ENCODE measurements at regions not wholly inside any gene's neighbourhood (a gene's known extent, or its start where the extent isn't known, plus 50 kb on each side); places are given as distances from the start of the nearest gene placed in this dataset.
"Not testable (repeated sequence)": the region's sequence is repeated elsewhere in the genome, so short reads cannot be mapped to it uniquely, and the experiment has no call there.

DNA sequence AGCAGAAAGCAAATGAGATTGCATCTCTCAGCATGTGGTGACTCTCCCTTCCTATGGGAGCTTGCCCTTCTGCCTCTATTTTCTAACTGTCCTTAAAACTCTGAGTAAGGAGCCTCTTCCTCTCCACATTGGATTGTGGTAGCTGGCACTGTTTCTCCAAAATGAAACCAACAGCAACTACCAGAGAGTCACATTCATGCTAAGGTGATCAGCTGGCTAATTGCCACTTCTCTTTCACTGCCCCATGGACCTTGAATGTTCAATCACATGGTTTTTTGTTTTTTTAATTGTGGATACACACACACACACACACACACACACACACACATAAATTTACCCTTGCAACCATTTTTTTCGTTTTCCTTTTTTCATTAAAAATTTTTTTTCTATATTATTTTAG, 154.7 kb upstream of the TSC22D1 start:
- DNase-seq (ENCODE audit: low read depth) = no peak

GRCh38 chr13:44730099-44730498, 154.0 kb upstream of the TSC22D1 start:
- DNase-seq (ENCODE audit: low read depth) = no peak
- no peak overlapping the region for H3K4me3 ChIP-seq (ENCODE audit: low read depth, low read length)

More for the DNA sequence above, 154.7 kb upstream of the TSC22D1 start:
- no peak overlapping the region for H3K4me3 ChIP-seq (ENCODE audit: low read depth, low read length)

GRCh38 chr13:44727591-44727990, 151.5 kb upstream of the TSC22D1 start:
- not testable (repeated sequence) for H3K4me3 ChIP-seq (ENCODE audit: low read depth, low read length); DNase-seq (ENCODE audit: low read depth)

DNA sequence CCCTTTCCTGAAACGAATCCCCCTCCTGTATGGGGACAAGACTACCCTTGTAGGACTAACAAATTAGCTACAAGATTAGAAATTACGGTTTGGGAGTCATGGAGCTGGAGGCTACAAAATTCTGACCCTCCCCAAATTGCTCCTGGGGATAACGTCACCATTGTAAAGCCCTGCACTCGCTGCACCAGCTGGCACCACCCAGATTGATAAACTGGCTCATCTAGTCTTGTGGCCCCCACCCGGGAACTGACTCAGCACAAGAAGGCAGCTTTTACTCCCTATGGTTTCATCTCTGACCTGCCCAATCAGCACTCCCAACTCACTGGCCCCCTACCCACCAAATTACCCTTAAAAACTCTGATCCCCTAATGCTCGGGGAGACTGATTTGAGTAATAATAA, 150.6 kb upstream of the TSC22D1 start:
- no peak overlapping the region for H3K4me3 ChIP-seq (ENCODE audit: low read depth, low read length)
- no peak for DNase-seq (ENCODE audit: low read depth)

DNA sequence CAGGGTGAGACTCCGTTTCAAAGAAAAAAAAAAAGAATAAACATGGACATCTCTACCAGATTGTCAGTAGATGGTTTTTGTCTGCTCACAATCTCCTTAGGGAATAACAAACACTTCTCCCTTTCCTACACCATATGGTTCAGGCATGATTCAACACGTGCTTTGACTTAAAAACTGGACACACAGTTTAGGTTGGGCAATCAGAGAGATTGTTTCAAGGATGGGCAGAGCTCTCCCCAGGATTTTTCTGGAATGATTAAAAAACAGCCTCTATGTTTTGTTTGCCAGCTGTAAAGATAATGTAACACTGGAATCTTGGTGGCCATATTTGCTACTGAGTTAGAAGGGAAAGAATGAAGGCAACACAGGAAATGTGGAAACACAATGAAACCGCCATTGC, 150.1 kb upstream of the TSC22D1 start:
- no peak overlapping the region for H3K4me3 ChIP-seq (ENCODE audit: low read depth, low read length)
- peak; percentile 88 for DNase-seq (ENCODE audit: low read depth)

GRCh38 chr13:44719857-44720671, 143.9 kb upstream of the TSC22D1 start:
- no peak overlapping the region for H3K4me3 ChIP-seq (ENCODE audit: low read depth, low read length)
- DNase-seq (ENCODE audit: low read depth) = peak; percentile 68

DNA sequence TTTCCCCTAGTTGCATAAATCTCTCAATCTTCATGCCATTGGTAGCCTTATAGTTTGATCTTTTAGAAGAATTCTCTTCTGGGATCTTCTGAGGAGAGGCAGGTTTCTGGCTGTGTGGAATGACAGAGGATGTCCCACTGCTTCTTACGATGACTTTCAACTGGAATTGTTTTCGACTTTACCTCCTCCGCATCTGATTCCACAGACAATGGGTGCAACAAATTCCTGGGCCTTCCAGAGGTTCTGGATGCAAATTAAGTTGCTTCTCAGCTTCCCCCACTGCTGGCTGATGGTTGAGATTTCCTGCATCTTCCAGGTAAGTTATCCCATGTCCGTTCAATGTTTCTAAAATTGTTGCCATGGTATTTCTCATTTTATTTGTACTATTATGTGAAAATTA, 142.3 kb upstream of the TSC22D1 start:
- no peak for DNase-seq (ENCODE audit: low read depth)
- no peak overlapping the region for H3K4me3 ChIP-seq (ENCODE audit: low read depth, low read length)

- no peak overlapping the region for H3K4me3 ChIP-seq (ENCODE audit: low read depth, low read length)
- no peak for DNase-seq (ENCODE audit: low read depth)
These were observed 139.4 kb upstream of the TSC22D1 start for GRCh38 chr13:44715287-44716230.

GRCh38 chr13:44713788-44714469, 137.8 kb upstream of the TSC22D1 start:
- no peak overlapping the region for H3K4me3 ChIP-seq (ENCODE audit: low read depth, low read length)
- peak; percentile 82 for DNase-seq (ENCODE audit: low read depth)

DNA sequence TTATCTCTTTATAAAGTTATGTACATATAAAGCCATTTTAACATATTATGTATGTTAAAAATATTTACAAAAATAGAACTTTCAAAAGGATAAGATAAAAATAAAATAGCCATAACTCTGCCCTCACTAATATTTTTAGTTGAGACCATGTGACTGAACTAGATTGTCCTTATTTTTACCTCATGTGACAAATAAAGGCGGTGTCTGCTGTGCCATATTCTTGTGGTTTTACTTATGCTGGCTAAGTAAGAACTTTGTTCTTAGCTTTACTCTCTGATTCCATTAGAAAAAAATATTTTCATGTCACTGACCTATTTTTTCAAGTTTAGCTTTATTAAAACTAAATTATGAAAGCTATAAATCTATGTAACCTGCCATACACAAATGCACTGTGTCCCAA, 135.6 kb upstream of the TSC22D1 start:
- no peak overlapping the region for H3K4me3 ChIP-seq (ENCODE audit: low read depth, low read length)
- no peak for DNase-seq (ENCODE audit: low read depth)

DNA sequence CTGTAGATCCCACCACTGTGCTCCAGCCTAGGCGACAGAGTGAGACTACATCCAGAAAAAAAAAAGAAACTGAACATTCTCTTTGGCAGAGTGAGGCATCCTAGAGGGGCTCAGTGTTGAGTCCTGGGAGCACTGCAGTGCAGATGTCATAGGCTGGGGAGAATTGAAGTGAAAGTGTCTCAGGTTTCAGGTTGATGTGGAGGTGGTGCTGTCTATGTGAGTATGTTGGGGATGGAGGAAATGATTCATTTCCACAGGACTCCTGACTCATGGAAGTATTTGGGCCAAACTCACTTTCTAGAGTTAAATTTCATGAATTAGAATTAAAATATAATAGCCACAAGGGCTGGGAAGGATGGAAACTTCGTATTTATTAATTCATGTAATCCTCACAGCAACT, 134.4 kb upstream of the TSC22D1 start:
- DNase-seq (ENCODE audit: low read depth) = peak; percentile 85
- H3K4me3 ChIP-seq (ENCODE audit: low read depth, low read length) = no peak overlapping the region

DNA sequence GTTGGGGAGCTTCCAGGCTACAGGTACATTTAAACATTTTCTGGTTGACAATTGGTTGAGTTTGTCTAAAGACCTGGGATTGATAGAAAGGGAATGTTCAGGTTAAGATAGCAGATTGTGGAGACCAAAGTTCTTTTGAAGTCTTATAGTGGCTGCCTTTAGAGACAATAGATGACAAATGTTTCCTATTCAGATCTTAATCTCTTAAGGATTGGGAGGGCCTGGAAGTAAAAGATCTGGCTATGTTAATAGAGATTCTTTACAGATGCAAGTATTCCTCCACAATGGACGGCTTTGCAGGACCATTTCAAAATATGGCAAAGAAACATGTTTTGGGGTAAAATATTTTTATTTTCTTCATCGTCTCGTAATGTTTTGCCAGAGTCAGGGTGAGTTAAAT, 128.7 kb upstream of the TSC22D1 start:
- H3K4me3 ChIP-seq (ENCODE audit: low read depth, low read length); DNase-seq (ENCODE audit: low read depth): not testable (repeated sequence)

GRCh38 chr13:44703371-44703770, 127.2 kb upstream of the TSC22D1 start:
- DNase-seq (ENCODE audit: low read depth) = peak; percentile 49
- H3K4me3 ChIP-seq (ENCODE audit: low read depth, low read length) = no peak overlapping the region

- H3K4me3 ChIP-seq (ENCODE audit: low read depth, low read length) = no peak overlapping the region
- DNase-seq (ENCODE audit: low read depth) = no peak
These were observed 121.9 kb upstream of the TSC22D1 start for GRCh38 chr13:44698066-44698465.

GRCh38 chr13:44697058-44697457, 120.9 kb upstream of the TSC22D1 start:
- H3K4me3 ChIP-seq (ENCODE audit: low read depth, low read length) = no peak overlapping the region

DNA sequence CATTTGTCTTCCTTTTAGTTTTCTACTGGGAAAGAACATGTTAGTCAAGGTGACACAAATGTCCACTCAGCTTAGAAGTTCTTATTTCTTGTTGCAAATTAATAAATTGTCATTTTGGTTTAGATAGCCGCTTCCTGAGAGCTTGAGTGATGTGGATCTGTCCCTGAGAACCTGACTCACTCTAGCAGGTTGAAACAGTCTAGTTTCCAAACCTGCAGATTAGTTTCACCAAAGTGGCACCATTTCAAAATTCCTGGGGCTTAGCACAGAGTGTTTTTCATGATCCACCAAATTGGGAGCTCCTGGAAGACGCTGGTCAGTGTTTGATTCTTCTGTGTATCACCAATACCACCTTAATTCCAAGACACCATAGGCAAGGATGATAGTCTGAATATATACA, 119.4 kb upstream of the TSC22D1 start:
- DNase-seq (ENCODE audit: low read depth) = no peak

More at GRCh38 chr13:44697058-44697457, 120.9 kb upstream of the TSC22D1 start:
- DNase-seq (ENCODE audit: low read depth) = no peak

DNA sequence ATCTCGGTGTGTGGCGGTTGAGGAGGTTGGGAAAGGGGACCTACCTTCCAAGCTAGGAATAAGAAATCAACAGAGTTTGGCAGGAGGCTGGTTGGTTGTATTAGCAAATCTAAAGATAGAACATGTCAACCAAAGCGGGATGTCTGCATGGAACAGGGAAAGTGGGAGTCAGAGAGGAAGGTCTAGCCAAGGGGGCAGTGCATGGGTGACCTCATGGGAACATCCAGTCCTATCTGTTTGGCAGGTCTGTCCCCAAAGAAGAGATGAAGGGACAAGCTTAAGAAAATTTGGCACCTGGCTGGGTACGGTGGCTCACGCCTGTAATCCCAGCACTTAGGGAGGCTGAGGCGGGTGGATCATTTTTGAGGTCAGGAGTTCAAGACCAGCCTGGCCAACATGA, 118.7 kb upstream of the TSC22D1 start:
- no peak for DNase-seq (ENCODE audit: low read depth)

More for the DNA sequence above, 119.4 kb upstream of the TSC22D1 start:
- no peak overlapping the region for H3K4me3 ChIP-seq (ENCODE audit: low read depth, low read length)

DNA sequence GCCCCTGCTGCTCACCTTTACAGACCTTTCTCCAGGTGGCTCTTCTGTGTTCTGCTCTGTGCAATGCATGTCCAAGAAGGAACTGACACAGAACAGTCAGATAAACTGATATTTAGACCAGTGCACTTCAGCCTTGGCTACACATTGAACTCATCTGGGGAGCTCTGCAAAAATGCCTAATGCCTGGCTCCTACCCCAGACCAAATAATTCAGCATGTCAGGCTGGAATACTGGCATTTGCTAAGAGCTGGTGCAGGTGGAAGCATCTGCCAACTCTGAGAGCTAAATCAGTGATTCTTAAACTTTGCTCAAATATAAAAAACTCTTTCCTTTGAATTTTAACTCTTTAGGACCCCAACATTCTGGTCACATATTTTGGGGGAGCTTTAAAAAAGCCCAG, 118.2 kb upstream of the TSC22D1 start:
- no peak for DNase-seq (ENCODE audit: low read depth)
- H3K4me3 ChIP-seq (ENCODE audit: low read depth, low read length) = no peak overlapping the region

More for the DNA sequence above, 118.7 kb upstream of the TSC22D1 start:
- no peak overlapping the region for H3K4me3 ChIP-seq (ENCODE audit: low read depth, low read length)

- H3K4me3 ChIP-seq (ENCODE audit: low read depth, low read length) = no peak overlapping the region
- no peak for DNase-seq (ENCODE audit: low read depth)
These were observed 117.1 kb upstream of the TSC22D1 start for GRCh38 chr13:44693156-44693764.

Data from skeletal muscle cell (primary cell).